Liver (tissue), 3 donors: ENCODE measurements at regions not wholly inside any gene's neighbourhood (a gene's known extent, or its start where the extent isn't known, plus 50 kb on each side); places are given as distances from the start of the nearest gene placed in this dataset.

Source experiments
- ATF3 ChIP-seq: IDR thresholded peaks from 2 replicates; pipeline ENCODE4 v1.6.1; 2016; ENCODE audit warnings: antibody characterized with exemption
- CTCF ChIP-seq: fragments of 150-350 bp; IDR thresholded peaks from 2 replicates; pipeline ENCODE4 v1.5.1; 2017; ENCODE audit warnings: improper control_type of control experiment, low read depth, low read length; ENCODE audit not compliant: missing input control
- EGR1 ChIP-seq, 2 donors: IDR thresholded peaks; 2 replicates each; pipeline ENCODE4 v1.6.1; 2016 to 2018; ENCODE audit warnings: antibody characterized with exemption in 2 of 2, low read depth in 2 of 2
- GABPA ChIP-seq, 2 donors: IDR thresholded peaks in 1 of 2; conservative IDR thresholded peaks in 1 of 2; 2 replicates each; pipeline ENCODE4 v1.6.1; 2016; ENCODE audit warnings: antibody characterized with exemption in 2 of 2, mild to moderate bottlenecking in 1 of 2, moderate library complexity in 1 of 2
- HNF4G ChIP-seq: IDR thresholded peaks from 2 replicates; pipeline ENCODE4 v1.6.1; 2016; ENCODE audit warnings: antibody characterized with exemption
- JUND ChIP-seq, 2 donors: IDR thresholded peaks; 2 replicates each; pipeline ENCODE4 v1.6.1; 2016; ENCODE audit warnings: antibody characterized with exemption in 2 of 2
- MAX ChIP-seq: IDR thresholded peaks from 2 replicates; pipeline ENCODE4 v1.6.1; 2016; ENCODE audit warnings: antibody characterized with exemption
- NR2F2 ChIP-seq: IDR thresholded peaks from 2 replicates; pipeline ENCODE4 v1.6.1; 2016; ENCODE audit warnings: antibody characterized with exemption
- RAD21 ChIP-seq, 2 donors: IDR thresholded peaks; 2 replicates each; pipeline ENCODE4 v1.6.1; 2016; ENCODE audit warnings: antibody characterized with exemption in 2 of 2, mild to moderate bottlenecking in 2 of 2
- REST ChIP-seq: IDR thresholded peaks from 2 replicates; pipeline ENCODE4 v1.6.1; 2016; ENCODE audit warnings: antibody characterized with exemption, mild to moderate bottlenecking
- RXRA ChIP-seq, 2 donors: IDR thresholded peaks; 2 replicates each; pipeline ENCODE4 v1.6.1; 2017 to 2018; ENCODE audit warnings: antibody characterized with exemption in 2 of 2, mild to moderate bottlenecking in 1 of 2
- SP1 ChIP-seq: IDR thresholded peaks from 2 replicates; pipeline ENCODE4 v1.6.1; 2018; ENCODE audit warnings: antibody characterized with exemption, mild to moderate bottlenecking
- TAF1 ChIP-seq: conservative IDR thresholded peaks from 2 replicates; pipeline ENCODE4 v1.6.1; 2016; ENCODE audit warnings: antibody characterized with exemption, mild to moderate bottlenecking
- YY1 ChIP-seq: IDR thresholded peaks from 2 replicates; pipeline ENCODE4 v1.6.1; 2016; ENCODE audit warnings: antibody characterized with exemption, mild to moderate bottlenecking
- donor health status: healthy.
- donor health status: healthy.

- no peak for TF ChIP-seq REST
- TF ChIP-seq CTCF: no peak
- no peak for TF ChIP-seq MAX
- no peak for TF ChIP-seq JUND (IDR thresholded peaks at IDR 0.05)
- no peak for TF ChIP-seq TAF1
- TF ChIP-seq SP1: no peak
- no peak for TF ChIP-seq YY1
- no peak for TF ChIP-seq GABPA (IDR thresholded peaks at IDR 0.05 in 1 of 2, conservative IDR thresholded peaks at IDR 0.05 in 1 of 2)
- no peak for TF ChIP-seq EGR1 (IDR thresholded peaks at IDR 0.05; ENCODE audit: low read depth in 2 of 2)
- no peak for TF ChIP-seq NR2F2
- TF ChIP-seq ATF3: no peak
- TF ChIP-seq RAD21 (IDR thresholded peaks at IDR 0.05): no peak
- TF ChIP-seq RXRA (IDR thresholded peaks at IDR 0.05): no peak
- TF ChIP-seq HNF4G: no peak
These were observed 490.4 kb downstream of the CENPC start for GRCh38 chr4:67054896-67055295.
